ENCODE measurements at regions not wholly inside any gene's neighbourhood (a gene's known extent, or its start where the extent isn't known, plus 50 kb on each side); places are given as distances from the start of the nearest gene placed in this dataset.

DNA sequence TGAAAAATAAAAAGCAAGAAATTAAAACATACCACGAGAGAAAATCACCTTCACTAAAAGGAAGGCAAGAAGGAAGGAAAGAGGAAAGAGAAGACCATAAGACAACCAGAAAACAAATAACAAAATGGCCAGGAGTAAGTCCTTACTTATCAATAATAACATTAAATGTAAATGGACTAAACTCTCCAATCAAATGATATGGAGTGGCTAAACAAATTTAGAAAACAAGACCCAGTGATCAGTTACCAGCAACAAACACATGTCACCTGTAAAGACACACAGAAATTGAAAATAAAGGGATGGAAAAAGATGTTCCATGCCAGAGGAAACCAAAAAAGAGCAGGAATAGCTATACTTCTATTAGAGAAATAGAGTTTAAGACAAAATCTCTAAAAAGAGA is 85.0 kb upstream of the SLC38A4 start:
- no peak for DNase-seq (ENCODE audit: low spot score)

DNA sequence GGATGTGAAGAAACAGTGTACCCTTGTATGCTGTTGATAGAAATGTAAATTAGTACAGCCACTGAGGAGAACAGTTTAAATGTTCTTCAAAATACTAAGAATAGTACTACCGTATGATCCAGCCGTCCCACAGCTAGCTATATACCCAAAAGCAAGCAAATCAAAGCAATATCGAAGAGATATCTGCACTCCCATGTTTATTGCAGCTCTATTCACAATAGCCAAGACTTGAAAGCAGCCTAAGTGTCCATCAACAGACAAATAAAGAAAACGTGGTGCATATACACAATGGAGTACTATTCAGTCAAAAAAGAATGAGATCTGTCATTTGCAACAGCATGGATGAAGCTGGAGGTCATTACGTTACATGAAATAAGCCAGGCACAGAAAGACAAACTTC is 88.5 kb upstream of the SLC38A4 start:
- no peak for DNase-seq (ENCODE audit: low spot score)

DNA sequence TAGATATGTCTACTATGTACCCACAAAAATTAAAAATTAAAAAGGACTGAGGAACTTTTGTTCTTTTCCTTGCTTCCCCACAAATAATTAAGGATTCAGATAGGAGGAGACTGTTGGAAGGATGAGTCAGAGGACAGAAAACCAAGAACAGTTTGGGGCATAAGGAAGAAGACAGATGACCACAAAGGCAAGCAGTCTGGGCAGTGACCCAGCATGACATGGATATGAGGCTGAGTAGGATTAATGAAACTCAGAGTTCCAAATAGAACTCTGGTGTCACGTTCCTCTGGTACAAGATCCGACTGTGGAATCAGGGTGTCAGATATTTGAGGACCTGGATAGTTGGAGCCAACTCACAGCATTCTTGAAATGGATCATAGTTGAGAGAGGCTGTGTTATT is 89.3 kb upstream of the SLC38A4 start:
- DNase-seq (ENCODE audit: low spot score): no peak

DNA sequence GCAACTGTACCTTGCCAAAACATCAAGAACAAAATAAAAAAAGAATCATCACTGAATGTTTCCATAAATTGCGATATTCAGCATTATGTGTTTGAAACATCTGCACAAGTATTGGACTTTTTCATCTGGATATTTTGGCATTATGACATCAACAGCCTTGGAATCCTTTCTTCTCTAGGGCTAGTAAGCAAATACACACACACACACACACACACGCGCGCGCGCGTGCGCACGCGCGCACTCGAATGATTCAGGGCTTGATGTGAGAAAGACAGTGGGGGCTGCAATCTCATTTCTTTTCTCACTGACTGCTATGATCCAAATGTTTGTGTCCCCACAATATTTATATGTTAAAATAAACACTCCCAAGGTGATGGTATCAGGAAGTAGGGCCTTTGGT is 90.0 kb upstream of the SLC38A4 start:
- no peak for DNase-seq (ENCODE audit: low spot score)

DNA sequence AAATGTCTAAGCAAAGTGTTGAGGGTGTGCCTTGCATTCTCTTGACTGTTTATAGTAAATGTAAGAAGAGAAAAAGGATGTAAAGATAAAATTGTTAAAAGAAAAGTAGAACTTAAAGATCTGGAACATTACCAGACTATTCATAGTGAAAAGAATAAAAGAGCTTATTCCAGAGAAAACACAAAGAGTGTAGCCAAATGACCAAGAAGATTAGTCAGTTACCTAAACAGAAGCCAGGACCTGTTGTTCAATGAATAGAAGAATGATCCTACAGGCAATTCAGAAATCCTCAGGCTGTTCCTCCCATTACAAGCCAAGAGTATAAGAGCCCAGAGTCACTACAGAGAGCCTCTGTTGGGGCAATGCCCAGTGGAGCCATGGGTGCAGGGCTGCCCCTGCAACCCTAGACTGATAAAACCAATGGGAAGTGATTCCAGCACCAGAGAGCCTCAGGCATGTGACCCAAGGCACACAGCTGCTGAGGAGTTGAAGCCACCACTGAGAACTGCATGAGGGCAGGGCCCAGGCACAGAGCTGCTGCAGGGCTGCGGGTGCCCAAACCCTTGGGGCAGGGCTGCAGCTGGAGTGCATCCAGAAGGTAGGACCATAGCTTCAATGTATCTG is 91.1 kb upstream of the SLC38A4 start:
- no peak for DNase-seq (ENCODE audit: low spot score)

DNA sequence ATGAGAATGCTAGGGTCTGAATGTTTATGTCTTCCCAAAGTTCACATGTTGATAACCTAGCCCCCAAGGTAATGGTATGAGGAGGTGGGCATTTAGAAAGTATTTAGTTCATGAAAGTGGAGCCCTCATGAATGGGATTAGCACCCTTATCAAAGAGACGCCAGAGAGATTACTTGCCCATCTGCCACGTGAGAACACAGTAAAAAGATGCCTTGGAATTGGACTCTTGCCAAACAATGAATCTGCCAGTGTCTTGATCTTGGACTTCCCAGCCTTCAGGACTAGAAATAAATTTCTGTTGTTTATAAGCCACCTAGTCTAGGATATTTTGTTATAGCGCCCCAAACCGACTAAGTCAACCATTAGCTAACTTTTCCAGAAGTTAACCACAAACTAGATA is 92.0 kb upstream of the SLC38A4 start:
- no peak for DNase-seq (ENCODE audit: low spot score)

DNA sequence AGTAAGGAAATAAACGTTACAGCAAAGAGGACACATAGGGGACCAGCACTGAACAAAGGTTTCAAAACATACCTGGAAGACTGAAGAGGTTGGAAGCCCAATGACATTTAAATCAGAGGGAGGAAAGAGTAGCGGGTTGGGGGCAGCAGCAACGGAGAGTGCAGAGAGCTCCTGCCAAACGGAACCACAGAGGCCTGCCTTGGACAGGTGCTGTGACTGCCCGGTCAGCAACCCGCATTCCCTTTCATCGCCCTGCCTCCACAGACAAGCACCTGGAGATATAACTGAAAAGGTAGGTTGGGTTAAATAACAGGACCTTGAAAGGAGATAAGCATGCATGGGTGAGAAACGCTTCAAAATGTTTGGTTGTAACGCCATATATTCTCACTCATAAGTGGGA is 92.8 kb upstream of the SLC38A4 start:
- DNase-seq (ENCODE audit: low spot score): no peak

DNA sequence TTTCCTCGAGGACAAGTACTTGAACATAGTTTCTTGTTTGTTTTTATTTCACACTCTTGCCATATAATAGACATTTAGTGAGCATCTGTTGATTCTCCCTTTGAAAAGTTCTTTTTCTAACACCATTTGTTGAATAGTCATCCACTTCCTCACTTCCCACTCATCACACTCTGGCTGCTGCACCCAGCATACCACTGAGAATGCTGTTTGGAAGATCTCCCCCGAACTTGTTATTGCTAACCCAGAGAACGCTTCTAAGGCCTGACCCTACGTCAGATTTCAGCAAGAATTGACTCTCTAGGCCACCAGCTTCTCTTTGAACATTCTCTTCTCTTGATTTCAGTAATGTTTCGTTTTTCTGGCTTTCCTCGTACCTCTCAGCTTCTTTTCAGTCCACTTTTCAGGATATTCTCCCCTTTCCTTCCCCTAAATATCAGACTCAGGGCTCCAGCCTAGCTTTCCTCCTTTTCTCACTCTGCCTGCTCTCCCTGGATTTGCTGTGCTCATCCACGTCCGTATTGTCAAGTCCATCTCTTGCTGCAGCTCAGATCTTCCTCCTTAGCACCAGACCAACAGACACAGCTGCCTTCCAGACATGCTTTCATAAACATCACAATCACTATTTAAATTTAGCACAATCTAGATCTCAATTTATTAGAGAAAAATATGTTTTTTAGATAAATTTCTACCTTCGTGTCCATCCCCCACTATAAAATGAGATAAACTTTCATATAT is 94.0 kb upstream of the SLC38A4 start:
- no peak for DNase-seq (ENCODE audit: low spot score)

DNA sequence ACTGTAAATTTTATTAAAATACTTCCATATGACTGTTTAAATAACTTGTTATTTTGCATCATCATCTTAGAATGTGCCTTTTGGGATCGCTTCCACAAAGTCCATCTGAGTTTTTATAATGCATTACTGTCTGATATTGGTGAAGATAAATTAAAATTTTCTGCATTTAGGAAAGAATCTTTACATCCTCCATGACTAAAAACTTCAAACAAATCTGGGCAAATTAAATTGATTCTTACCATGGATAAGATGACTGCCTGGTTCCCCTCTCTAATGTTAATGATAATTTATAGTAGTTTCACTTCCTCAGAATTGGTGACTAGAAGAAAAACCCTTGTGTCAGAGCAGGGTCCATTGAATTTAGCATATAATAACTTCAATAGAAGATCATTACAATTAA is 94.7 kb upstream of the SLC38A4 start:
- DNase-seq (ENCODE audit: low spot score): no peak

DNA sequence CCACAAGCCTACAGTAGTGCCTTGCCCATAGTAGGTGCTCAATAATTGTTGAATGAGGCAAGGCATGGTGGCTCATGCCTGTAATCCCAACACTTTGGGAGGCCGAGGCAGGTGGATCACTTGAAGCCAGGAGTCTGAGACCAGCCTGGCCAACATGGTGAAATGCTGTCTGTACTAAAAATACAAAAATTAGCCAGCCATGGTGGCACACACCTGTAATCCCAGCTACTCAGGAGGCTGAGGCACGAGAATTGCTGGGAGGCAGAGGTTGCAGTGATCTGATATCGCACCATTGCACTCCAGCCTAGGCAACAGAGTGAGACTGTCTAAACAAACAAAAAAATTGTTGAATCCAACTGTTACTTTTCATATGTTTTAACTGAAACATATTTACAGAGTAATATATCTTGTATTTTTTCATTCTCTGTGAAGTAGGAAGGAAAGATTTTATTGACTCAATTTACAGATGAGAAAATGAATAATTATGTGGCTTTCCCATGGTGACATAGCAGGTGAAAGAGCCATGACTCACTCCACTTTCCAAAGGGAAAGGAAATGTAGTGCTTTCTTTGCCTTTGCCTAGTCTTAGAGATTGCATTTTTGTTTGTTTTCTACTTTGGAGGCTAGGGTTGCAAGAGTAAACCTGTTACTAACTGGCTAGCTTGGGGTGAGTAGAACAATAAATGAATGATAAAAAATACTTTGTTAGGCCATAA is 95.4 kb upstream of the SLC38A4 start:
- DNase-seq (ENCODE audit: low spot score): no peak

DNA sequence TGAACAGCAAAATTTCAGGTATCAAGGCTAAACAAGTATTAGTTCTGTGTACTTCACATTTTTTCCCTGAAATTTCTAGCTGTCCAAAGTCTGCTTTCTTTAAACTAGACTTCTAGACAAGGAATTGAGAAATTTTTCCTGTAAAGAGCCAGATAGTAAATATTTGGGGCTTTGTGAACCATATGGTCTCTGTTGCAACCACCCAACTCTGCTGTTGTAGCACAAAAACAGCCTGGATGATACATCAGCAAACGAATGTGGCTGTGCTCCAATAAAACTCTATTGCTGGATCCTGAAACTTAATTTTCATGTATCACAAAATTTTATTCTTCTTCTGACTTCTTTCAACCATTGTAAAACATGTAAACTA is 96.0 kb upstream of the SLC38A4 start:
- DNase-seq (ENCODE audit: low spot score): no peak

DNA sequence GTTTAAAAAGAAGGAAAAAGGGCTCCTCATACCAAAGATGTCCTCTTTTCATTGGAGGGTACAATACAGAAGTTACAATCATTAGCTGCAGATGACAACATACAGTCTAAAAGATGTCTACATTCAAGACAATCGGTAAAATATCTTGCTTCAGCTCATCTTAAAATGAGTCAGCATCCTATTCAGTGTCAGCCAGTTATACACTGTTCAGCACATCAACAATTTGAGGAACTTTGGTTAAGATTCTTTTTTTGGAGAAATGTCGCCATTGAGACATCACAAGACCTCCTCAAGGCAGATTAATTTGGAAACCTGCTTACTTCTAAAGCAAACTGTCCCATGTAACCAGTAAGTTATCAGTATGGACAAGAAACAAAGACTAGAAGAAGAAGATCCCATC is 100.7 kb upstream of the SLC38A4 start:
- DNase-seq (ENCODE audit: low spot score): no peak

DNA sequence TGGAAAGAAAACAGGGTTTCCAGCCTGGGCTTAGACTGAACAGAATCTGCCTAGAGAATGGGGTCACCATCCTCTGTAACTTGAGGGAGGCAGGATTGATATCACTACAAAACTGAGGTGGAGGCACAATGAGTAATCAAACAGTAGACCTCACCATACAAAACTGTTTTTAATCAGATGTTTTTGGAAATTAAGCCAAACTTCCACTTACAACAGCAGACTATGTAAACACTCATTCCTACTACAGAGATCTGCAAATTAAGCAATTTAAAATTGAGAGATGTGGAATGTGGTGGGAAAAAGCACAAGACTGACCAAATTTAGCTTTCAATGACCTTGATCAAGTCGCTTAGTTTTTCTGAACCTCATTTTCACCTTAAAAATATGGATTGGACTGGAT is 104.3 kb upstream of the SLC38A4 start:
- DNase-seq (ENCODE audit: low spot score): no peak

DNA sequence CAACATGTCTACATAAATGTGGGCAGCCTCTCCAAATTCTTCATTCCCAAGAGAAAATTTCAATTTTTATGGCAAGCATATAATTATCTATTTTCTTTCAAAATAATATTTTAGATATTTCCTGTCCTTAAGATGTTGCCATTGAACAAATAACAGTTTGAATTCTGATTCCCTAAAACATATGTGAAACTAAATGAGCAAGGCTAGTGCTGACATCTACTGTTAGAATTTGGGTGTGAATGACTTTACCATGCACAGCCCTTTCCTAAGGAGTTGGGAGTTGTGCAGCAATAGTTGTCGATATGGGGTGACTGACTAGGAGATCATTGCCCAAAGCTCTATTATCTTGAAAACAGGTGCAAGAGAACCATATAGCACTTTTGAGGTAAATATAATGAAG is 108.2 kb upstream of the SLC38A4 start:
- peak; percentile 37 for DNase-seq (ENCODE audit: low spot score)

DNA sequence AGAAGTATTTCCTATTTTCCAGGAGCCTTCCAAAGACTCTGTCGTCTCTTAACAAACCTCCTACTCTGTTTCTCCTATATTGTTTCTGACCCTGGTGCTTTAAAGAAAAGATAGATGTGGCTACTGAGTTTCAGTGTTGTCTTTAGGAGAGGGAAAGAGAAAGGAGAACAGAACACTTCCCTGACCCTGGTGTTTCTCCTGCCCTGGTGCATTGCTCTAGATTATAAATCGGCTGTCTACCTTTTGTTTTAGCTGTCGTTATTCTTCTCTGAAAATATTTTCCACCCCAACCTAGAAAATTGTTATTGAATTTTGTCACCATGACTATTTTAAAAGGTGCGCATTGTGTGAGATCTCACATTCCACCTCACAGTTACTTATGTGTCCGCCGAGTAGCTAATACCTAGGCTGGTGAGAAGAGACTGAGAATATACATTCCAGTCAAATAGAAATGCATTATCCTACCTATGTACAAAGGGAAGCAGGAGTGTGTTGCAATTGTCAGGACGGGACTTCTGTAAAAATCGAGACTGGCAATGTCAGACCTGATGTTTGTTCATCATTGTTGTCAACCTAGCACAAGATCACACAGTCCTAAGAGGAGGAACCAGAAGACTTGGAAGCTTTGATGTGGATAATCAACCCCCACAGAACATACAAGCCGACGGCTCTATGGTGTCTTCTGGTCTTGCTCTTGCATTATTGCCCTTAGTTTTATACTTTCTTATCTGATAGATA is 108.7 kb upstream of the SLC38A4 start:
- DNase-seq (ENCODE audit: low spot score): no peak

DNA sequence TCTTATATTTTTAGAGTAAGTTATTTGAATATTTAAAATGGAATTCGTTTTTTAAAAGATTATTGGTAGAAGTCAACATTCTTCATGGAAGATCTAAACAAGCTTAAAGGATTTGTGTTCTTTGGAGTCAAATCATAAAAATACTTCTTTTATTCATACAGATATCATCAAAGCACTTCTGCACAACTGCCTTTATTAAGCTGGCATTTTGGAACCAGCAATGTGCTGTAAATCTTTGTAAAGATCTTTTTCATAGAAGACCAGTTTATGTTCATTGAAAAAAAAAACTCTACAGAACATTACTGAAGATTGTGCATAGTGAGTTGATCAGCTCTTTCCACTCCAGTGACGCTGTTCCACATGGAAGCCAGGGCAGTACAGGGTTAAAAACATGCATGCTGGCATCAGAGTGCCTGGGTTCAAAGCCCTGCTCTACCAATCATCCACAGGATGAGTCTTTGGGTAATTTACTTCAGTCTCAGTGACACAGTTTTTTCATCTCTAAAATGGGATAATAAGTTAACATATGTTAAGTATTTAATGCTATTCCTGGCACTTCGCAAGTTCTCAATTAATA is 109.6 kb upstream of the SLC38A4 start:
- DNase-seq (ENCODE audit: low spot score): no peak

DNA sequence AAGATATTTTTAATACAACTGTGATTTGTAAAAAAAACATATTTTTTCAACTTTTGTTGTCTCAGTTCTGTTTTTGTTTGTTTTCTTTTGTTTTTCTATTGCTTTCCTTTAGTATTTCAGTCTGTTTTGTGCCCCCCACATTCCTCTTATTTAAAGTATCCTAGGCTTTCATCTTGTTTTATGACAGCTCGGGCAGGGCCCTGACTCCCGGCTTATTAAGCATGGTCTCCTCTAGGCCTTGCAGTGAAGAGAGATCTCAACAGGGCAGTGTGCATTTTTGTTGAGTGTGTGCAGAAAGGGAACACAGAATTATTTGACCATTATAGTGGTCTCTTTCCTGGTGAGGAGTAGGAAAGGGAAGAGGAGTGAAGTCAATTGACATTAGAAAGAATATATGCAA is 110.2 kb upstream of the SLC38A4 start:
- DNase-seq (ENCODE audit: low spot score): no peak

DNA sequence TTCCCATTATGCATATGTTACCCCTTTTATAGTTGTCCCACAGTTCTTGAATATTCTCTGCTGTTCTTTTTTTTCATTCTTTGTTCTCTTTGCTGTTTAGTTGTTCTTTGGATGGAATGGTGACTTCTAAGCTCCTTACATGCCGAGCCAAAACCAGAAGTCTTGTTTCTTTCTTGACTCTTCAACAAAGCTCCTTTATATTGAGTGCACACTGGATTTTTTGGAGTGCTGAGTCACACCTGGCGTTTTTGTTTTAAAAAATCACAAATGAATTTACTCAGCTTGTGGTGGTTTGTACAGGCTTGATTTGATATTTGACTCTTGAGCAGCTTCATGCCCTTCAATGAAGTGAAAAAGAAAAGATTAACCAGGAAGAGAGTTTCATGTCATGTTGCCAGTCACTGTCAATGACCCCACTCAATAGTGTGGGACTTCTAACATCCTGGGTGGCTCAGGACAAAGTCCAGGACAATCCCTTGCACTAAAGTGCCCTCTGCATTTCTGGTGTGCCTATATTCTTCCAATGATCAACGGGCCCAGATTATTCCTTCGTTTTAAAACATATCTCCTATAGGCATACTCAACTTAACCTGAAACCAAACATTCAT is 112.4 kb upstream of the SLC38A4 start:
- DNase-seq (ENCODE audit: low spot score): no peak

DNA sequence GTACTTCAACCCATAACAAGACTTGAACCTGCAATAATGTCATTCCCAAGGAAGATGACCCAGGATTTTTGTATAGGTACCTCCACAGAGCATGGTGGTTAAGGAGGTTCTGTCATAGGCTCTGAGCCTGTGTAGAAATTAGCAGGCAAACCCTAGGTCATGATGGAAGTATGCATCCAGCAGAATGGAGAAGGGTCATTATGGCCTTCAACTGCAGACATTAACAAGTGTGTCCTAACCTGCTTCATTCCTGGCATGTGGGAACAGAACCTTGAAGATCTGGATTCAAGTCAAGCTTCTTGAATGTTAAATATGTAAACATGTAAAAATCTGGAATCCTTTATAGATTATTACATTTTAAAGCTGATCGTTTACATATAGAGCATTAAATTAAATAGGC is 116.2 kb upstream of the SLC38A4 start:
- no peak for DNase-seq (ENCODE audit: low spot score)

DNA sequence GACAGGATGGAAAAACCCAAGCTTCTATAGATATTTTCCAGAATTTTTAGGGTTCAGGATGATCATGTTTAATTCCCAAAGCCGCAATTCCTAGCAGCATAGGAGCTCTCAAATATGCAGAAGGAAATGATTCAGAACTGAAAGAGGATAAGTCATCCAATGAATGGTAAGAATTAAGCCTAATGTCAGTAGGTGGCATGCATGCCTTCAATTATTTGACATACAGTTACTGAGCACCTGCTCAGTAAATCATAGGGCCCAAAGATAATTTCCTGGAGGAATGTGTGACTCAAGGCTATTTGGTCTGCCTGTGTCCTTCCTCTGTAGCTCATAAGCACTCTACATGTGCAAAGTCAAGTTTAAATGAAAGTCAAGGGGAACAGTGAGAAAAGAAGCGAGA is 116.8 kb upstream of the SLC38A4 start:
- DNase-seq (ENCODE audit: low spot score): no peak

DNA sequence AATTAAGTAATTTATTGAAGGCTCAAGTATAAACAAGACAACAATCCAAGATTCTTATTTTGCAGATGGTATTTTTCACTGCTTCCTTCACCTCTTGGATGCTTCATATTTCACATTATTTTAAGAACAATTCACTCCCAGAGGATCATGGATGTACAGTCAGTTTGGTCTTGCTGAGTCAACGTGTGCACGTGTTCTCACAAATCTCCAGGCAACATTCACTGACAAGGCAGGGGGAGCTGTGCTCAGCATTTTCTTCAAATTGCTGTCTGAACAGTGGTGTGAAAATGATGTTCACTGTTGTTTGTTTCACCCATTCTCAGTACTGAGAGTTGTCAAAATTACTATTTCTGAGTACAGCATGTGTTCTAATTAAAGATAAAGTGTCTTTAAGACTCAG is 118.3 kb upstream of the SLC38A4 start:
- no peak for DNase-seq (ENCODE audit: low spot score)

DNA sequence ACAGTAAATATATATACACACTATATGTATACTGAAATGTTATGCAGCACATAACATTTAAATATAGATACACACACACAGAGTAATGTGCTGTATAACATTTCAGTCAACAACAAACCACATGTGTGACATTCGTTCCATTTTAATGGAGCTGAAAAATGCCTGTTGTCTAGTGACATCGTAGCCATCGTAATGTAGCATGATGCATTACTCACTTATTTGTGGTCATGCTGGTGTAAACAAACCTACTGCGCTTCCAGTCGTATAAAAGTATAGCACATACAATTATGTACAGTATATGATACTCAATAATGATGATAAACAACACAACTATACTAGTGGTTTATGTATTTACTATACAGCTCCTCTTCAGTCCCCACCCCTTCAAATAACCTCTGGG is 119.0 kb upstream of the SLC38A4 start:
- DNase-seq (ENCODE audit: low spot score): no peak
